HG03439 (cell line): ENCODE measurements at regions not wholly inside any gene's neighbourhood (a gene's known extent, or its start where the extent isn't known, plus 50 kb on each side); places are given as distances from the start of the nearest gene placed in this dataset.

ENCODE experiments used
- ATAC-seq: cut with Tn5 transposase; IDR thresholded peaks from one replicate; pipeline ENCODE4 v1.9.1; 2021; ENCODE audit warnings: mild to moderate bottlenecking, moderate library complexity; ENCODE audit not compliant: unreplicated experiment

- ATAC-seq = no peak
Measured at GRCh38 chr6:159357211-159357915, 188.2 kb downstream of the FNDC1 start.

DNA sequence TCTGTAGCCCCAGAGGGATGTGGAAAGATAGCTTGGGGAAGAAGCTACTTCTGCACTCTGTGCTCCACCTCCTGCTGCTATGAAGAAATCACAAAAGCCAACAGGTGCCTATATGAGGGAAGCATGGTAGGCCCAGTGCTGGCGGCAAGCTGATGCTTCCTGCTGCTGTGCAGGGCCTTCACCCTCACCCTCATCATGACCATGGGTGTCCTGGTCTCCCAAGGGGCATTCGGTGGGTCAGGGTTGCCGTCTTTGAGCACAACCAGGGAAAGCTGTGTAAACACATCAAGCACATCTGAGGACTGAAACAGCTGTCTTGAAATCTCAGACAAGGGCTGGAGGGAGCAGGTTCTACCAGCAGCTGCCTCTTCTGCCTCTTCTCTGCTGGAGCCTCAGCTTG is 184.0 kb downstream of the FNDC1 start:
- ATAC-seq = no peak

GRCh38 chr6:159351707-159352106 is 182.5 kb downstream of the FNDC1 start:
- no peak for ATAC-seq

DNA sequence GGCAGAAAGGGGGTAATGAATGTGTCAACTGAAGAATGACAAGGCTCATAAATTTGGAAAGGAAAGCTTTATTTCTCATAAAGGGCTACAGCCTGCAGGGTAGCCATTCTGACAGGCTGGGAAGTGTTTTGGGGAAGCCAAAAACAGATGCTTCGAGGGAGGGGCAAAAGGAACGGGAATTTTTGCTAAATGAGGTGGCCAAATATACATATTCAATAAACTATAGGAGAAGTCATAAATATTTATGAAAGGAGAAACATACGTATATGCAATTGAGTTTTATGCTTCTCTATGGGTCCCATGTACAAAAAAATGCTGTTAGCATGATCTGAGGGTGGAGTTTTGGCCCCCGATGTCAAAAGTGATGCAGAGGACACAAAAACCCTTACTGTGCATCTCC is 180.7 kb downstream of the FNDC1 start:
- ATAC-seq = no peak

- no peak for ATAC-seq
Measured at GRCh38 chr6:159343709-159344108, 174.5 kb downstream of the FNDC1 start.

GRCh38 chr6:159342146-159342545 is 172.9 kb downstream of the FNDC1 start:
- ATAC-seq = no peak

- ATAC-seq = no peak
Measured at GRCh38 chr6:159334068-159334467, 164.9 kb downstream of the FNDC1 start.

GRCh38 chr6:159331451-159331850 is 162.3 kb downstream of the FNDC1 start:
- ATAC-seq = no peak

DNA sequence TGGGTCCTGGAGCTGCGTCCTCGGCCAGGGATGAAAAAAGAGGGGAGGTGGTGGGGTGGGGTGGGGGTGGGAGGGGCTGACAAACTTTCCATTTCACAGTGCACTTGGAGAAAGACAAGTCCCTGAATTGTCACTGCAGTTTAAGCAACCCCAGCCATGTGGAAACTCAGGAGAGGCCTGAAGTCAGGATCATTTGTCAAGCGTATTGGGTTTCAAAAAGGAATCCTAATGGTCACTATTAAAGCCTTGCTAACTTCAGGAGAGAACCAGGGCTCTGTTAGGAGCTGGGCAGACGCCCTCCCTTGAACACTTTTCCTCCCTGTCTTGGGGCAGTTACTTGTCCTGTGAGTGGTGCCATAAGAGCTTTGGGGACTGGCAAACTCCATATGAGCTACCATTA is 159.9 kb downstream of the FNDC1 start:
- no peak for ATAC-seq

- no peak for ATAC-seq
Measured at GRCh38 chr6:159328052-159328451, 158.9 kb downstream of the FNDC1 start.

DNA sequence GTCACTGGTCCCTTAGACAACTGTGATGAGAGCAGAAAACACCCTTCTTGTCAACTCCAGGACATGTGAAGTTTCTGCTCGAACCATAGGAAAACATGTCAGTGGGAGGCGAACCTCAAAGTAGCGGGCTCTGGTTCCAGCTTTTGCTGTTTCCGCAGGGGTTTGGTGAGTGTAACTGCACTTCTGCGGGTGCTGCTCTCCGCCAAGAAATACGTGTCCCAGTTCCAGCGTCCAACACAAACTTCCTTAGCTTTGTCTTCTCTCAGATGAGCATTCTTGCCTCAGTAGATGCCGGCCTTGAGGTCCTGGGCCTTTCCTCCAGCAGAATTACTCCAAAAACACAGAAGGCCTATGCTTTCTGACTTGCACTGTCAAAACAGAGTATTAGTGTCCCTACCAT is 156.3 kb downstream of the FNDC1 start:
- ATAC-seq = no peak

DNA sequence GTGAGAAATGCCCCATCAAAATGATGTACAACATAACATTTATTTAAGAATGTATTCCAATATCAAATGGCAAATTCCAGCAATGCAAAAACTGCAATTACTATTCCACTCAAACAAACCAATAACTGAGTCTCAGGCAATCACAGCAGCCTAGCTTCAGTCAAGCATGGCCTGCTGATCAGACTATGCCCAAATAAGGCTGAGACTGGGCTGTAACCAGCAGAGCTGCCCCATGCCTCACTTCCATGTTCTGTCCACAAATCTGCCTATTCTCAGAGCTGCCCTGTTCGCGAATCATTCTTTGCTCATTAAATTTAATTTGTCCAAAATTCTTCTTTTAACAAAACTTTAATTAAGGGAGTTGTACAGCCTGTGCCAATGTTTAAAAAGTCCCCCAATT is 155.4 kb downstream of the FNDC1 start:
- ATAC-seq = no peak
